ENCODE measurements at regions not wholly inside any gene's neighbourhood (a gene's known extent, or its start where the extent isn't known, plus 50 kb on each side); places are given as distances from the start of the nearest gene placed in this dataset.
"Not testable (repeated sequence)": the region's sequence is repeated elsewhere in the genome, so short reads cannot be mapped to it uniquely, and the experiment has no call there.

DNA sequence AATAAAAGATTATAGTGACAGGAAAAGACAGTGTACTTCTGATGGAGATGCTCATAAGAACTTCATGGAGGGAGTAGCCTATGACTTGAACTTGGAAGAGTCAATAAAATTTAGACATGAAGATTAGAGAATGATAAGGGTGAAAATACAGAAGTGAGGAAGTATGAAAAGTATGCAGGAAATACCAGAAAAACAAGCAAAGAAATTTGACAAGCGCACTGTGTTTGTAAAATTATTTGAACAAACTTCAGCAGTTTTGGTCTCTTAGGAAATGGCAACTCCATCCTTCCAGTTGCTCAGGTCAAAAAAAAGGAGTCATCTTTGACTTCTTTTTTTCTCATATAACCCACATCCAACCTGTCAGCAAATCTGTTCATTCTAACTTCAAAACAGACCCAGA, 864.0 kb upstream of the ZEB2 start:
- no peak overlapping the region for H3K4me3 ChIP-seq (ENCODE audit: low read depth in 1 of 2, low read length in 2 of 2)
- H3K9me3 ChIP-seq (ENCODE audit: control insufficient read depth in 1 of 2, low read length in 2 of 2): no peaks in the 10 kb centered on the region
- no peaks in the 10 kb centered on the region for H3K4me1 ChIP-seq (ENCODE audit: control insufficient read depth in 1 of 2, insufficient read depth in 2 of 2, low read length in 2 of 2)
- no peak overlapping the region for H3K27ac ChIP-seq (ENCODE audit: low read length)
- H3K36me3 ChIP-seq (ENCODE audit: control insufficient read depth in 1 of 2, insufficient read depth in 2 of 2, low read length in 2 of 2): no peaks in the 10 kb centered on the region
- H3K27me3 ChIP-seq (ENCODE audit: low read depth, low read length): no peaks in the 10 kb centered on the region

DNA sequence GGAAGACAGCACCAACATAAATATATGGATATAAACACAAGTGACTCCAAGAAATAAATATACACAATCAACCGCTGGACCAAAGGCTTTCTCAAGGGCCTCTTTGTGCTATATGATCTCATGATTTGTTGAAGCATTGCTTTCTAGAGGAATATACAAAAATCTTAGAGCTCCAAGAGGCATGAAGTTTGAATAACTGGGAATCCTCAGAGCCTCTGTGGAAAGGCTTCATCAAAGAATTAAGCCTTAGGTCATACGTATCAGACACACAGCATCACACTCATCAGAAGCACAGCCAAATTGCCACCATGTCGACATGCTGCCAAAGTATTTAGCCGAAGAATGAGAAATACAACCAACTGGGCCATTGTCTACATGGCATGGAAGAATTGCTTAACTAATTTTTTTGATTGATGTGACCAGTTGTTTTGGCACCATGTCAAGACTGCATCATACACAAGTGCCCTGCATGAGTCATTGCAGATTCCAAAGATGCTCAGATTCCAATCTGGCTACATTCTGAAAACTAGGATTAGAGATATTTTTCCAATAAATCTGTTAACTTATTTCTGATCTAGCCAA, 860.6 kb upstream of the ZEB2 start:
- Histone ChIP-seq H3K27ac (ENCODE audit: low read length) (no peak overlapping the region), H3K27me3 (ENCODE audit: low read depth, low read length) (no peaks in the 10 kb centered on the region), H3K36me3 (ENCODE audit: control insufficient read depth in 1 of 2, insufficient read depth in 2 of 2, low read length in 2 of 2) (no peaks in the 10 kb centered on the region), H3K4me3 (ENCODE audit: low read depth in 1 of 2, low read length in 2 of 2) (no peak overlapping the region), H3K4me1 (ENCODE audit: control insufficient read depth in 1 of 2, insufficient read depth in 2 of 2, low read length in 2 of 2) (no peaks in the 10 kb centered on the region), H3K9me3 (ENCODE audit: control insufficient read depth in 1 of 2, low read length in 2 of 2) (no peaks in the 10 kb centered on the region)

DNA sequence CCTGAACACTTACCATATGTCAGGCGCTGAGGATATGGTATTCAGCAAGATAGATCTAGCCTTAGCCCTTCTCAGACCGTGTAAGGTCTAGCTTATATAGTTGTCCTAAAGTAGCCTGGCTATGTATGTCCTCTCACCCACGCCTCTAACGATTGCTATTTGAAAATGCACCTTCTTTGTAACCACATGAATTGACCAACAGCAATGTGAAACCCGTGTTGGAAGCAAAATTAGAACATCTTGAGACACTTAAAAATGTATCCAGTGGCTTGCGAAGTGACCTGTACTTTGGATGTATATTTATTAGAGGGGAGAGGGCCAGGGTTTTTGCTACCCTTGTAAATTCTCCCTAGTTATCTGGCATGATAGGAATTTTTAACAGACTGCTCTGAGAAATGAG, 860.0 kb upstream of the ZEB2 start:
- Histone ChIP-seq H3K36me3 (ENCODE audit: control insufficient read depth in 1 of 2, insufficient read depth in 2 of 2, low read length in 2 of 2) (no peaks in the 10 kb centered on the region), H3K9me3 (ENCODE audit: control insufficient read depth in 1 of 2, low read length in 2 of 2) (no peaks in the 10 kb centered on the region), H3K27ac (ENCODE audit: low read length) (no peak overlapping the region), H3K27me3 (ENCODE audit: low read depth, low read length) (no peaks in the 10 kb centered on the region), H3K4me1 (ENCODE audit: control insufficient read depth in 1 of 2, insufficient read depth in 2 of 2, low read length in 2 of 2) (no peaks in the 10 kb centered on the region), H3K4me3 (ENCODE audit: low read depth in 1 of 2, low read length in 2 of 2) (no peak overlapping the region)

DNA sequence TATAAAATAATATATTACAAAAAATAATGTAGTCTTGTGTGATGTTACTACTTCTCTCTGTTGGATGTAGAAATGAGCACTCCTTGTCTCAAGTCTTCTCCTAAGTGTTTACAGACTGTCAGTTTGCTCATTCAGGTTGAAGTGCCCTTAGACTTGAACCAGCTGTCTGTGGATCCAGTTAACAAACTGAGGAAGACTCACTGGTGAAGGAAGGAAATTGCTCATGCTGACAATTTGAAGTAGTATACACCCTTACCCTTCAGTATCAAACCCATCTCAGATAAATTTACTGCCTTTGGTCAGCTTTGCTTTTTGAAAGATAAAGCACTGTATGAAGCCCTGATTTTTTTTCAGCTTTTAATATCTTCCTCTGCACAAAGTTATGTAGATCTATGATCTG, 854.2 kb upstream of the ZEB2 start:
- Histone ChIP-seq H3K4me1 (ENCODE audit: control insufficient read depth in 1 of 2, insufficient read depth in 2 of 2, low read length in 2 of 2) (no peaks in the 10 kb centered on the region), H3K36me3 (ENCODE audit: control insufficient read depth in 1 of 2, insufficient read depth in 2 of 2, low read length in 2 of 2) (no peaks in the 10 kb centered on the region)

DNA sequence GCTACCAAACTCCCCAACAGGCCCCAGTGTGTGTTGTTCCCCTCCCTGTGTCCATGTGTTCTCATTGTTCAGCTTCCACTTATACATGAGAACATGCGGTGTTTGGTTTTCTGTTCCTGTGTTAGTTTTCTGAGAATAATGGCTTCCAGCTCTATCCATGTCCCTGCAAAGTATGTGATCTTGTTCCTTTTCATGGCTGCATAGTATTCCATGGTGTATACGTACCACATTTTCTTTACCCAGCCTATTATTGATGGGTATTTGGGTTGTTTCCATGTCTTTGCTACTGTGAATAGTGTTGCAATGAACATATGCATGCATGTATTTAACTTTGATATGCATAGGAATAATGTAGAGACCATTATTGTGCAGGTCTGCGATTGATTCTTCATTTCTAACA, 847.4 kb upstream of the ZEB2 start:
- not testable (repeated sequence) for H3K36me3 ChIP-seq (ENCODE audit: control insufficient read depth in 1 of 2, insufficient read depth in 2 of 2, low read length in 2 of 2); H3K4me3 ChIP-seq (ENCODE audit: low read depth in 1 of 2, low read length in 2 of 2); H3K9me3 ChIP-seq (ENCODE audit: control insufficient read depth in 1 of 2, low read length in 2 of 2); H3K27me3 ChIP-seq (ENCODE audit: low read depth, low read length); H3K27ac ChIP-seq (ENCODE audit: low read length); H3K4me1 ChIP-seq (ENCODE audit: control insufficient read depth in 1 of 2, insufficient read depth in 2 of 2, low read length in 2 of 2)

More for the DNA sequence above, 854.2 kb upstream of the ZEB2 start:
- no peak overlapping the region for H3K27ac ChIP-seq (ENCODE audit: low read length)
- H3K27me3 ChIP-seq (ENCODE audit: low read depth, low read length): no peaks in the 10 kb centered on the region
- no peak overlapping the region for H3K4me3 ChIP-seq (ENCODE audit: low read depth in 1 of 2, low read length in 2 of 2)
- H3K9me3 ChIP-seq (ENCODE audit: control insufficient read depth in 1 of 2, low read length in 2 of 2): no peaks in the 10 kb centered on the region

DNA sequence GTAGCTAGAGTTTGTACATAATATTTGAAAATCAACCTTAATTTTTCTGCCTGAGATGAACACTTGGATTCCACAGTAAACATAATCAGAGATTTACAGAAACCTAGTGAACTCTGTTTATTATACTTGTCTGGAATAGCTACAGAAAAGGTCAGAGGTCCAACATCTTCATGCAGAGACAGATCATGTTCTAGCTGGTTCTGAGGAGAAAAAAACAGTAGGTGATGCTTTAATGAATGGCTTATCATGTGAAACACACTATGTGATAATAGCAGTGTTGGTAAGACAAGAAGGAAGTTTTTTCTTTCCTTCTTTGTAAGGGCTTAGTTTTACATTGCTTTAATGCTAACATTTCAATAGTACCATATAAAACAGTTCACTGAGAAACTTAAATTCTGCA, 846.4 kb upstream of the ZEB2 start:
- no peaks in the 10 kb centered on the region for H3K27me3 ChIP-seq (ENCODE audit: low read depth, low read length)
- H3K4me1 ChIP-seq (ENCODE audit: control insufficient read depth in 1 of 2, insufficient read depth in 2 of 2, low read length in 2 of 2): no peaks in the 10 kb centered on the region
- H3K36me3 ChIP-seq (ENCODE audit: control insufficient read depth in 1 of 2, insufficient read depth in 2 of 2, low read length in 2 of 2): no peaks in the 10 kb centered on the region
- H3K27ac ChIP-seq (ENCODE audit: low read length): no peak overlapping the region
- no peak overlapping the region for H3K4me3 ChIP-seq (ENCODE audit: low read depth in 1 of 2, low read length in 2 of 2)
- no peaks in the 10 kb centered on the region for H3K9me3 ChIP-seq (ENCODE audit: control insufficient read depth in 1 of 2, low read length in 2 of 2)

DNA sequence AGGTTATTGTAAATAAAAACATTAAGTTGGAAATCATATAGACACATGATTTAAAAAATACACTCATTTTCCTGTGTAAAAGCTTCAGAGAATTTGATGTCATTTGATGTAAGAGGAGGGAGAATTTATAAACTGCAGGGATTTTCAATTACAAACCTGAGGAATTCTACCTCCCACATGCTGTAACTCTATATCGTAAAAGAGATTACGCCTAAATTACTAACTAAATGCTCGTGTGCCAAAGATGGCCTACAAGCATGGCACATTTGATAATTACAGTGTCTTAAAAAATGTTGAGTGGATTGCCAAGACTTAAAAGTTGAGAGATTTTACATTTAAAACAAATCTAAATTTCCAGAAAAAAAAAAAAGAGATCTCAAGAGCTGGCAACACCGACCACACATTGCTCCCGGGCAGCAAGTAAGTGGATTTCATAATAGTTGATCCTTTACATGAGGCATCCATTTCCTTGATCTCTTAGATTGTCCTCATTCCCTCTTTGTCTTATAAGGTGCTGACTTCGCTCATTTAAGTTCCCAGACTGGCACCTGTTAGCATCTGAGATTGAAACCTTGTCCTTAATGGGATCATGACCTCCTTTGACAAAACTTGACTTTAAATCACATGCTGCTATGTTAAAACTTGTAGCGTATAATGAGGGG, 840.3 kb upstream of the ZEB2 start:
- Histone ChIP-seq H3K27ac (ENCODE audit: low read length) (no peak overlapping the region), H3K4me3 (ENCODE audit: low read depth in 1 of 2, low read length in 2 of 2) (no peak overlapping the region), H3K9me3 (ENCODE audit: control insufficient read depth in 1 of 2, low read length in 2 of 2) (no peaks in the 10 kb centered on the region), H3K36me3 (ENCODE audit: control insufficient read depth in 1 of 2, insufficient read depth in 2 of 2, low read length in 2 of 2) (no peaks in the 10 kb centered on the region), H3K4me1 (ENCODE audit: control insufficient read depth in 1 of 2, insufficient read depth in 2 of 2, low read length in 2 of 2) (no peaks in the 10 kb centered on the region), H3K27me3 (ENCODE audit: low read depth, low read length) (no peaks in the 10 kb centered on the region)

DNA sequence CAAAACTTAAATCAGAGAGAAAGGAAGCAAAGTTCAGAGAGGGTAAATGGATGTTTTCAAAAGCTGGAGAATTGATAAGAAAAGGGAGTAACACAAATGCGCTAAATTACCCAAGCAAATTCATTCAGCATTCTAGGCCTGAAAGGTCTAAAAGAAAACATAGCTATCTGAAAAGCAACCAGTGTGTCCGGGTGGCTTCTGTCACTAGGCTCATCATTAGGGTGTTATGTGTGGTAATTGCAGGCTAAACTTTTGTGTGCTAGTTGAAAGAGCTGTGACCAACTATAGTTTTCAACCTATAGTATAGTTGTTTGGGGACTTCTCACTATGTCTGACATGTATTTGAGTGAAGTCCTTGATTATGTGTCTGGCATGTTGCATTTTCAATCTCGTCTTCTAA, 839.6 kb upstream of the ZEB2 start:
- Histone ChIP-seq H3K4me1 (ENCODE audit: control insufficient read depth in 1 of 2, insufficient read depth in 2 of 2, low read length in 2 of 2) (no peaks in the 10 kb centered on the region), H3K27ac (ENCODE audit: low read length) (no peak overlapping the region), H3K36me3 (ENCODE audit: control insufficient read depth in 1 of 2, insufficient read depth in 2 of 2, low read length in 2 of 2) (no peaks in the 10 kb centered on the region), H3K9me3 (ENCODE audit: control insufficient read depth in 1 of 2, low read length in 2 of 2) (no peaks in the 10 kb centered on the region), H3K27me3 (ENCODE audit: low read depth, low read length) (no peaks in the 10 kb centered on the region), H3K4me3 (ENCODE audit: low read depth in 1 of 2, low read length in 2 of 2) (no peak overlapping the region)

DNA sequence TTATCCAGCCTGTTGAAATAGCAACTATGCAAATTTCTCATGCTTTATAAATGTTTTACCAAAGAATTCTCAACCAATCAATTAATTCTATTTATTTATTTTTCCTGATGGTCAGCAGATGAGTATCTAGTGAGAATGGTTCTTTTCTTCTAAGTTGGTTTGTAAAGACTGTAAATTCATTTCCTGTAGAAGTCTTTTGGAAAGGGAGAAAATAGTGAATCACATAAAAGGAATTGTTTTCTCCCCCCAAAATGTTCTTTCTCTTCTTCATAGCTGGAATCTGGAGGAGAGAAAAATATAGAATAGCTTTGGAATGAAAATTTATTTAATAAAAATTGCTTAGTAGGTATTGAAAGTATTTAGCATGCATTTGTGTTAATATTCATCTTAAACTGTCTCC, 836.1 kb upstream of the ZEB2 start:
- H3K27ac ChIP-seq (ENCODE audit: low read length): no peak overlapping the region
- H3K4me1 ChIP-seq (ENCODE audit: control insufficient read depth in 1 of 2, insufficient read depth in 2 of 2, low read length in 2 of 2): no peaks in the 10 kb centered on the region
- H3K36me3 ChIP-seq (ENCODE audit: control insufficient read depth in 1 of 2, insufficient read depth in 2 of 2, low read length in 2 of 2): no peaks in the 10 kb centered on the region
- H3K4me3 ChIP-seq (ENCODE audit: low read depth in 1 of 2, low read length in 2 of 2): no peak overlapping the region
- H3K27me3 ChIP-seq (ENCODE audit: low read depth, low read length): no peaks in the 10 kb centered on the region
- no peaks in the 10 kb centered on the region for H3K9me3 ChIP-seq (ENCODE audit: control insufficient read depth in 1 of 2, low read length in 2 of 2)

DNA sequence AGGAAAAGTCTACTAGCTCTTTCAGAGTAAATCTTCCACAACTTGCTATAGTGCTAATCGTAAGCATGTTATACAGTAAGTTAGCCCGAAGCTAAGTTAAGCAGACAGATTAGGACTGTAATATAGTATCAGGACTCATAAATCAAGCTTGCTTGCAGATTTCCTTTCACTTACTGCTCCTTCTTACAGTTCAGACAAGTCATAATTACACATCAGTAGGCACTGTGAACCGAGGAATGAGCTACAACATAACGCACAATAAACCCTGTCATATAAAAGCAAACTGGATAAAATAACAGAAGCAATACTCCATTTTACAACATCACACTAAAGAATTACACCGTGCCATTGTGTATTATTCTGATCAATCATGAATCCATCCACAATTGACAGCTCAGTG, 832.6 kb upstream of the ZEB2 start:
- no peaks in the 10 kb centered on the region for H3K4me1 ChIP-seq (ENCODE audit: control insufficient read depth in 1 of 2, insufficient read depth in 2 of 2, low read length in 2 of 2)
- H3K4me3 ChIP-seq (ENCODE audit: low read depth in 1 of 2, low read length in 2 of 2): no peak overlapping the region
- no peaks in the 10 kb centered on the region for H3K36me3 ChIP-seq (ENCODE audit: control insufficient read depth in 1 of 2, insufficient read depth in 2 of 2, low read length in 2 of 2)
- no peaks in the 10 kb centered on the region for H3K9me3 ChIP-seq (ENCODE audit: control insufficient read depth in 1 of 2, low read length in 2 of 2)
- H3K27ac ChIP-seq (ENCODE audit: low read length): no peak overlapping the region
- H3K27me3 ChIP-seq (ENCODE audit: low read depth, low read length): no peaks in the 10 kb centered on the region

DNA sequence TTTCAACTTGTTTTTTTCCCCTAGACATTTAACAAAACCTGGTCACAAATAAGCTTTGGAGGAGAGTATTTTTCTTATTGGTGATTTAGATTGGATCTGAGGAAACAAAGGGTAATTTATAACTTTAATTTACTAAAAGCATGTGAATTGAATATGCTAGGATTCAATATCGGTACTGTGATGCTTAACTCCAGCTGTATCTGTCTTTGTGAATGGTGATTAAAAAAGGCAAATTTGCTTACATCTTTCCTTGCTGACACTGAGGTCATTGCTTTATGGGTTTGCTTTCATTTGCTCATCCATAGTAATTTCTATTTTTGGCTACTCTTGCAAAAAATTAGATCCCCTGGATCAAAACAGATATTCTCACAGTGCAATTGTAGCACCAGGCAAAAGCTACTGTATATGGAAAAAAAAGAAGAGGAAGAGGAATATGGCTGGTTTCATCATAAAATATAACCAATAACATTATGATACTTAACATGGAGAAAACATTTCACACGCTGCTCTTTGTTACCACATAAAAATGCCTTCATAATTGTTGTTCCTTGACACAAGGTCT, 832.0 kb upstream of the ZEB2 start:
- Histone ChIP-seq H3K9me3 (ENCODE audit: control insufficient read depth in 1 of 2, low read length in 2 of 2) (no peaks in the 10 kb centered on the region), H3K36me3 (ENCODE audit: control insufficient read depth in 1 of 2, insufficient read depth in 2 of 2, low read length in 2 of 2) (no peaks in the 10 kb centered on the region), H3K4me3 (ENCODE audit: low read depth in 1 of 2, low read length in 2 of 2) (no peak overlapping the region), H3K27me3 (ENCODE audit: low read depth, low read length) (no peaks in the 10 kb centered on the region), H3K27ac (ENCODE audit: low read length) (no peak overlapping the region), H3K4me1 (ENCODE audit: control insufficient read depth in 1 of 2, insufficient read depth in 2 of 2, low read length in 2 of 2) (no peaks in the 10 kb centered on the region)

DNA sequence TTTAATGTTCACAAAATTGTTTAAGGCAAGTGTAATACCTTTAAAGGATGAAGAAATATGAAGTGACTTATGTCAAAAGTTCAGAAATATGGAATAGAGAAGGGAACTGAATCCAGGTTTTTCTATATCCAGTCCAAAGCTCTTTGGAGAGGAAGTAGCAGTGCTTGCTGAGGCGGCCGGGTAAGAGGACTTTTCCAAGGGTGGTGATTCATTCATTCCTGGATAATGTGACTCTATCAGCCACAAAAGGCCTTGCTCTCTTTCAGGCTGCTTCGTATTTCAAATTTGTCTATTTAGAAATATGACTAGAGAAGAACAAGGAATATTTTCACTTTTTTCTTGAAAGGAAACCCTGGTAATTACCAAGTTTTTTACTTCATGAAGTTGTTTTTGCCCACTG, 830.1 kb upstream of the ZEB2 start:
- Histone ChIP-seq H3K27me3 (ENCODE audit: low read depth, low read length) (no peaks in the 10 kb centered on the region), H3K9me3 (ENCODE audit: control insufficient read depth in 1 of 2, low read length in 2 of 2) (no peaks in the 10 kb centered on the region), H3K4me1 (ENCODE audit: control insufficient read depth in 1 of 2, insufficient read depth in 2 of 2, low read length in 2 of 2) (no peaks in the 10 kb centered on the region), H3K36me3 (ENCODE audit: control insufficient read depth in 1 of 2, insufficient read depth in 2 of 2, low read length in 2 of 2) (no peaks in the 10 kb centered on the region), H3K4me3 (ENCODE audit: low read depth in 1 of 2, low read length in 2 of 2) (no peak overlapping the region), H3K27ac (ENCODE audit: low read length) (no peak overlapping the region)

All from muscle layer of duodenum (tissue), 2 donors.